Esophagus muscularis mucosa (tissue), 4 donors: ENCODE measurements at regions not wholly inside any gene's neighbourhood (a gene's known extent, or its start where the extent isn't known, plus 50 kb on each side); places are given as distances from the start of the nearest gene placed in this dataset.

ENCODE experiments used
- DNase-seq: peaks from one replicate; pipeline ENCODE4 v3.0.0-alpha.2; 2017; ENCODE audit errors: extremely low spot score
- H3K27ac ChIP-seq, 4 donors: fragments of 200-600 bp; sonication (generic); replicated peaks in 1 of 4; 1 replicate in 3 of 4; 2 replicates in 1 of 4; pipeline ENCODE4 v1.5.1; 2016 to 2019; ENCODE audit warnings: mild to moderate bottlenecking in 1 of 4
- H3K27me3 ChIP-seq, 4 donors: fragments of 200-600 bp; sonication (generic); one replicate each; pipeline versions ENCODE4 v1.5.1 to v1.6.0; 2016 to 2019
- H3K36me3 ChIP-seq, 4 donors: fragments of 200-600 bp; sonication (generic); one replicate each; pipeline ENCODE4 v1.5.1; 2016 to 2019
- H3K4me1 ChIP-seq, 4 donors: fragments of 200-600 bp; sonication (generic); one replicate each; pipeline ENCODE4 v1.5.1; 2016 to 2019
- H3K4me3 ChIP-seq, 4 donors: fragments of 200-600 bp; sonication (generic); 1 replicate in 2 of 4; 2 replicates in 2 of 4; pipeline ENCODE4 v1.5.1; 2016 to 2019; ENCODE audit warnings: mild to moderate bottlenecking in 4 of 4, moderate library complexity in 1 of 4
- H3K9me3 ChIP-seq, 4 donors: fragments of 200-600 bp; sonication (generic); 1 replicate in 3 of 4; 2 replicates in 1 of 4; pipeline ENCODE4 v1.5.1; 2016 to 2019
- EP300 ChIP-seq: sonication (generic); formaldehyde crosslinking; IDR thresholded peaks from one replicate; pipeline ENCODE4 v1.6.1; 2017; ENCODE audit warnings: antibody characterized with exemption
- POLR2A ChIP-seq: fragments of 450-650 bp; IDR thresholded peaks from one replicate; pipeline ENCODE4 v1.6.1; 2017; ENCODE audit warnings: antibody characterized with exemption, moderate library complexity, mild to moderate bottlenecking, low read depth
- POLR2AphosphoS5 ChIP-seq, 2 donors: sonication (generic); formaldehyde crosslinking; IDR thresholded peaks; one replicate each; pipeline ENCODE4 v1.6.1; 2017; ENCODE audit warnings: antibody characterized with exemption in 2 of 2
- WGBS: methylation state at CpG from one replicate; pipeline ENCODE4 v1.1.5; 2018; 5-methylcytosine and 5-hydroxymethylcytosine counted together
- intact Hi-C: fragments of 100-400 bp; cut with DNase I; formaldehyde crosslinking; loops from one replicate; pipeline ENCODE4 v1.15.1; 2023
- TF ChIP-seq, protein P1 (sequence below), 3 experiments: fragments of 200-600 bp in 2 of 3; fragments of 450-650 bp in 1 of 3; sonication (generic) in 2 of 3; IDR thresholded peaks; one replicate each; pipeline ENCODE4 v1.5.1; 2017 to 2019; ENCODE audit warnings: antibody characterized with exemption in 3 of 3, mild to moderate bottlenecking in 2 of 3, moderate library complexity in 1 of 3

DNA sequence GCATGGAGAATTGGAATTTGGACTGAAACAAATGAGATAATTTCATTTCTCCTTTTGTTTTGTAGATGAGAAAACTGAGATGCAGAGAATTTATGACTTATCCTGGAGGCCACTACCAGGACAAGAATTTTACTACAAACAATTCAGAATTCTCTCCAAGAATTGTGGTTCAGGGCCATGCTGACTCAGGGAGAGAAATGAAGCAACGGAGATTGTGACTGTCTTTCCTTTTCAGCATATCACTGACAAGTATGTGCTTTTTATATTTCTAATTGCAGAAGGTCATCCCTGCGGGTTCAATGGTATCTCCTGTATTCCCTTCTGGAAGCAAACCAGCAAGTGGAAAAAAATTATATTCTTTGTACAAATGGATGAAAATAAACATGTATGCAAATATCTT lies 170.8 kb upstream of the MITF start:
- H3K36me3 ChIP-seq, result no peaks in the 10 kb centered on the region
- WGBS, result 42% methylated on average over 2 of the region's 2 CpGs
- no peak overlapping the region for H3K27ac ChIP-seq
- H3K9me3 ChIP-seq, result no peaks in the 10 kb centered on the region
- TF ChIP-seq POLR2AphosphoS5 (IDR thresholded peaks at IDR 0.05) (no peak), EP300 (no peak), POLR2A (no peak)
- TF ChIP-seq, protein P1, sequence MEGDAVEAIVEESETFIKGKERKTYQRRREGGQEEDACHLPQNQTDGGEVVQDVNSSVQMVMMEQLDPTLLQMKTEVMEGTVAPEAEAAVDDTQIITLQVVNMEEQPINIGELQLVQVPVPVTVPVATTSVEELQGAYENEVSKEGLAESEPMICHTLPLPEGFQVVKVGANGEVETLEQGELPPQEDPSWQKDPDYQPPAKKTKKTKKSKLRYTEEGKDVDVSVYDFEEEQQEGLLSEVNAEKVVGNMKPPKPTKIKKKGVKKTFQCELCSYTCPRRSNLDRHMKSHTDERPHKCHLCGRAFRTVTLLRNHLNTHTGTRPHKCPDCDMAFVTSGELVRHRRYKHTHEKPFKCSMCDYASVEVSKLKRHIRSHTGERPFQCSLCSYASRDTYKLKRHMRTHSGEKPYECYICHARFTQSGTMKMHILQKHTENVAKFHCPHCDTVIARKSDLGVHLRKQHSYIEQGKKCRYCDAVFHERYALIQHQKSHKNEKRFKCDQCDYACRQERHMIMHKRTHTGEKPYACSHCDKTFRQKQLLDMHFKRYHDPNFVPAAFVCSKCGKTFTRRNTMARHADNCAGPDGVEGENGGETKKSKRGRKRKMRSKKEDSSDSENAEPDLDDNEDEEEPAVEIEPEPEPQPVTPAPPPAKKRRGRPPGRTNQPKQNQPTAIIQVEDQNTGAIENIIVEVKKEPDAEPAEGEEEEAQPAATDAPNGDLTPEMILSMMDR (IDR thresholded peaks at IDR 0.05), result no peak
- intact Hi-C loops, result no loop called here
- no peak overlapping the region for H3K4me3 ChIP-seq
- peaks cover 0 to 12% (median 11%) of the 10 kb centered on the region in 4 donors for H3K4me1 ChIP-seq
- no peak for DNase-seq
- H3K27me3 ChIP-seq, result no peaks in the 10 kb centered on the region

DNA sequence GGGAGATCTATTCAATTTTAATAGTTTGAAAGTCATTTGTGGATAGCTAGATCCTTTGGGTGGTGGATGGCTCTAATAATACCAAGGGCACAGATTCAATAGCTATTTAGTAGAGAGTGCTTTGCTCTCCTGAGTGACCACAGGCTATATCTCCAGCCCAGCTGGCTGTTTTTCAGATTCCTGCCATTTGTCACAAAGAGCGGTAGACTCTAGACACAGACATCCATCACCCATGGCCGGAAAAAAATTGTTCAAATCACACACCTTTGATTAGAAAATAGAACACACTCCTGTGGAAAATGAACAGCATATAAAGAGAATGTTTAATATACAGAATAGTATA lies 171.6 kb upstream of the MITF start:
- intact Hi-C loops, result no loop called here
- 94% methylated on average over 2 of the region's 2 CpGs for WGBS

DNA sequence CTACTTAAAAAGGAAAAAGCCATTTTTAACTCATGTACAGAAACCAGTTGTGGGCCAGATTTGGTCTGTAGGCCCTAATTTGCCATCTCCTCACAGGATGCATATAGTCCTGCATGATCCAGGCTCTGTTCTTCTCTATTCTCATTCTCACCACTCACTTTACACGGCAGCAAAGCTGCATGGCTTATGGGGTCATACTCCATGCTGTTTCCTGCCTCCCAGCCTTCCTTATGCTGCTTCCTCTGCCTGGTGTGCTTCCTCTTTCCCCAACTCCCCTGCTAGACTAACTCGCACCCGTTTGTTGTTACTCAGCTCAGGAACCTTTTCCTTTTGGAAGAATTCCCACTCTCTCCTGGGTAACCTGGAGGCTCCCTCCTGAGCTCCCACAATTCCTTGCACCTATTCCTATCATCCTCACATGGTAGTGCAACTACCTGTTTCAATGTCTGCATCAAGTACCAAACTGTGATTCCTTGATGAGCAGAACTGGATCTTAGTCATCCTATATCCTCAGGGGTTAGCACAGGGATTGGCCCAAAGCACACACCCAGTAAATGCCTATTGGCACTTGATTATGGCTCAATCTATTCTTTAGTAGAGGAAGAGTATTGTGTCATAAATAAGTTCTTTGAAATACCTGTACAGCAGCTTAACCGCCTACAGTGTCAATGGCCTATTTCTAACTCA lies 172.1 kb upstream of the MITF start:
- no peak overlapping the region for H3K27ac ChIP-seq
- H3K9me3 ChIP-seq, result no peaks in the 10 kb centered on the region
- H3K4me3 ChIP-seq, result no peak overlapping the region
- H3K27me3 ChIP-seq, result no peaks in the 10 kb centered on the region
- TF ChIP-seq POLR2A, result no peak
- TF ChIP-seq, protein P1 (IDR thresholded peaks at IDR 0.05), result no peak
- no peak for TF ChIP-seq EP300
- no peak for TF ChIP-seq POLR2AphosphoS5 (IDR thresholded peaks at IDR 0.05)
- DNase-seq, result no peak
- WGBS, result 76% methylated on average over 4 of the region's 4 CpGs
- intact Hi-C loops, result no loop called here
- H3K4me1 ChIP-seq, result peaks cover 0 to 12% (median 11%) of the 10 kb centered on the region in 4 donors
- no peaks in the 10 kb centered on the region for H3K36me3 ChIP-seq

More for the DNA sequence above, 171.6 kb upstream of the MITF start:
- Histone ChIP-seq H3K27me3 (no peaks in the 10 kb centered on the region), H3K27ac (no peak overlapping the region), H3K36me3 (no peaks in the 10 kb centered on the region), H3K4me3 (no peak overlapping the region), H3K9me3 (no peaks in the 10 kb centered on the region), H3K4me1 (peaks cover 0 to 12% (median 11%) of the 10 kb centered on the region in 4 donors)
- no peak for TF ChIP-seq POLR2A
- TF ChIP-seq, protein P1 (IDR thresholded peaks at IDR 0.05), result no peak
- TF ChIP-seq EP300, result no peak
- no peak for TF ChIP-seq POLR2AphosphoS5 (IDR thresholded peaks at IDR 0.05)
- no peak for DNase-seq

DNA sequence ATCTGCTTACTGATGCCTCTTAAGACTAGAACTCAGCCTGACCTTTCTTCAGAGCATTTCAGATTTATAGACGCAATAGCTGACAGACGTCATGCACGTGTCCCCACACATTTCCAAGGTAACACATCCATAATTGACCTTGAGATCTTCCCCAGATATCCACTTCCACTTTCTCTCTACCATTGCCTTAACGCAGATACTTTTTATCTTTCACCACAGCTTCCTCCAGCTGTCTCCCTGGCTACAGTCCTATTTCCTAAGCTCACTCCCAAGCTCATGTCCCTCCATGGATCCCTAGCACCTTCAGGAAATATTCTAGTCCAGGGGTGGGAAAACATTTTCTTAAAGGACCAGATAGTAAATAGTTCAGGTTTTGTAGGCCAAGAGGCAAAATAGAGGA lies 173.0 kb upstream of the MITF start:
- no peaks in the 10 kb centered on the region for H3K9me3 ChIP-seq
- DNase-seq, result no peak
- no peak overlapping the region for H3K4me3 ChIP-seq
- H3K27ac ChIP-seq, result no peak overlapping the region
- intact Hi-C loops, result no loop called here
- WGBS, result 75% methylated on average over 4 of the region's 4 CpGs
- TF ChIP-seq POLR2AphosphoS5 (IDR thresholded peaks at IDR 0.05) (no peak), POLR2A (no peak), EP300 (no peak)
- TF ChIP-seq, protein P1 (IDR thresholded peaks at IDR 0.05), result no peak
- H3K4me1 ChIP-seq, result peaks cover 0 to 12% (median 11%) of the 10 kb centered on the region in 4 donors
- no peaks in the 10 kb centered on the region for H3K27me3 ChIP-seq
- H3K36me3 ChIP-seq, result no peaks in the 10 kb centered on the region

DNA sequence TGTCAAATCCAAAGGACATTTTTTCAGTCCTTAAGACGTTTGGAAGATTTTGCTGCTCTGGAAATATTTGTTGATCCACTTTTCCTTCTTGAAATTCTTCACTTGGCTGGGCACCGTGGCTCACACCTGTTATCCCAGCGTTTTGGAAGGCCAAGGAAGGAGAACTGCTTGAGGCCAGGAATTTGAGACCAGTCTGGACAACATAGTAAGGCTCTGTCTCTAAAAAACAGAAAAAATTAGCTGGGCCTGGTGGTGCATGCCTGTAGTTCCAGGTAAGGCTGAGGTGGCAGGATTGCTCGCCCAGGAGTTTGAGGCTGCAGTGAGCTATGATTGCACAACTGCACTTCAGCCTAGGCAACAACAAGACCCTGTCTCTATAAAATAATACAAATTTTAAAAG lies 173.9 kb upstream of the MITF start:
- 86% methylated on average over 4 of the region's 4 CpGs for WGBS
- Histone ChIP-seq H3K4me3 (no peak overlapping the region), H3K4me1 (peaks cover 0 to 12% (median 11%) of the 10 kb centered on the region in 4 donors), H3K36me3 (no peaks in the 10 kb centered on the region), H3K27me3 (no peaks in the 10 kb centered on the region), H3K9me3 (no peaks in the 10 kb centered on the region), H3K27ac (no peak overlapping the region)
- DNase-seq, result no peak
- intact Hi-C loops, result no loop called here
- no peak for TF ChIP-seq POLR2AphosphoS5 (IDR thresholded peaks at IDR 0.05)
- no peak for TF ChIP-seq POLR2A
- no peak for TF ChIP-seq EP300
- TF ChIP-seq, protein P1 (IDR thresholded peaks at IDR 0.05), result no peak
